KMS-11 (cell line): ENCODE measurements at regions not wholly inside any gene's neighbourhood (a gene's known extent, or its start where the extent isn't known, plus 50 kb on each side); places are given as distances from the start of the nearest gene placed in this dataset.
"Not testable (repeated sequence)": the region's sequence is repeated elsewhere in the genome, so short reads cannot be mapped to it uniquely, and the experiment has no call there.

ENCODE experiments used
- H2AFZ ChIP-seq: fragments of 200-600 bp; sonication (generic); 2 replicates; pipeline ENCODE4 v1.6.1; 2016; ENCODE audit warnings: antibody characterized with exemption, mixed run types, low read depth
- H3K27ac ChIP-seq: fragments of 200-600 bp; sonication (generic); 2 replicates; pipeline ENCODE4 v1.6.1; 2016; ENCODE audit warnings: mild to moderate bottlenecking, mixed run types
- H3K27me3 ChIP-seq: fragments of 200-600 bp; sonication (generic); 2 replicates; pipeline ENCODE4 v1.6.1; 2017; ENCODE audit warnings: mild to moderate bottlenecking, low read depth, mixed run types, moderate library complexity; ENCODE audit not compliant: insufficient read depth
- H3K36me3 ChIP-seq: fragments of 200-600 bp; sonication (generic); 2 replicates; pipeline ENCODE4 v1.6.1; 2017; ENCODE audit warnings: mild to moderate bottlenecking, mixed run types; ENCODE audit not compliant: insufficient read depth
- H3K4me1 ChIP-seq: fragments of 200-600 bp; sonication (generic); 2 replicates; pipeline ENCODE4 v1.6.1; 2016; ENCODE audit warnings: mild to moderate bottlenecking, low read depth, mixed run types; ENCODE audit not compliant: poor library complexity, severe bottlenecking
- H3K4me2 ChIP-seq: fragments of 200-600 bp; sonication (generic); 2 replicates; pipeline ENCODE4 v1.7.0; 2016; ENCODE audit warnings: mild to moderate bottlenecking, mixed run types
- H3K4me3 ChIP-seq: fragments of 200-600 bp; sonication (generic); IDR thresholded peaks from 2 replicates; pipeline ENCODE4 v1.6.1; 2017; ENCODE audit warnings: low read depth, low read length, mixed read lengths; ENCODE audit not compliant: insufficient read depth
- H3K79me2 ChIP-seq: fragments of 200-600 bp; sonication (generic); 2 replicates; pipeline ENCODE4 v1.6.1; 2016; ENCODE audit warnings: low read depth, mixed run types; ENCODE audit not compliant: insufficient read depth
- H3K9ac ChIP-seq: fragments of 200-600 bp; sonication (generic); 2 replicates; pipeline ENCODE4 v1.6.1; 2016; ENCODE audit warnings: mild to moderate bottlenecking, mixed run types
- H4K20me1 ChIP-seq: fragments of 200-600 bp; sonication (generic); 2 replicates; pipeline ENCODE4 v1.6.1; 2016; ENCODE audit warnings: mild to moderate bottlenecking, mixed run types; ENCODE audit not compliant: insufficient read depth
- TF ChIP-seq, protein P1 (sequence below): fragments of 200-600 bp; sonication (generic); conservative IDR thresholded peaks from 2 replicates; pipeline ENCODE4 v1.6.1; 2017; ENCODE audit warnings: low read depth, mild to moderate bottlenecking, antibody characterized with exemption, low read length, moderate library complexity, mixed read lengths

DNA sequence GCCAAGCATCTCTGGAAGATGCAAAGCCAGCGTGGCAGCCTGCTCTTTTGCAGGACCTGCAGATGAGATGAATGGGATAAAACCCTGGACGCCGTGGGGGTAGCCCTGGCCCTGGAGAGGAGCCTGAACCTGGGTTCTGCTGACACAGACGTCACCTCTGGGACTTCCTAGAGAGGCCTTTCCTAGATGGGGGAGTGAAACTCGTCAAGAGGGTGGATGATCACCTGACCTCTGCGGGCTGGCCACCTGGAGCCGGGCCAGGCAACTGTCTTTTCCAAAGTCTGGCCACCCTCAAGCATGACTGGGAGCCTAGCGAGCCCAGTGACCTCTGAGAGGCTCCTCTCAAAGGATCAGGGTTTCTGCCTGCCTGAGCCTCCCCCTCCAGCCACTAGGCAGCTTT is 529.0 kb downstream of the KCNJ18 start:
- no peak overlapping the region for H2AFZ ChIP-seq
- no peaks in the 10 kb centered on the region for H3K36me3 ChIP-seq

DNA sequence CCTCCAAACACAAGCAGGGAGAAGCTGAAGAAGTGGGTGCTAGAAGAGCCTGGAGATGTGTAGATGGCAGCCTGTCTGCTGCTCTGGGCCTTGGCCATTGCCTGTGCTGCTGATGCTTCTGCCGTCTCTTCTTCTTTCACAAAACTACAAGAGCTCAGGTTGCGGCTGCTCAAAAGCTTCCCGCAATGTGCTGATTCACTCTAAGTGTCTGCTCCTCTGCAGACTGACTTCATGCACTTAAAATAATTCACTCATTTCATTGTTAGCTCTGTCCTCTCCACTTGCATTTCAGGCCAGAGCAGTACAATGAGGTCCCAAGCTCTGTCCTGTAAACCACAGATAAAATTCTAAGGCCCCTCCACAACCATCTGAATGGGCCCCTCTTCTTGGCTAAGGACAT is 534.2 kb downstream of the KCNJ18 start:
- not testable (repeated sequence) for H3K36me3 ChIP-seq, H3K4me3 ChIP-seq, H3K9ac ChIP-seq, H3K4me2 ChIP-seq, H2AFZ ChIP-seq, H3K27ac ChIP-seq, H3K79me2 ChIP-seq, H4K20me1 ChIP-seq, H3K27me3 ChIP-seq, H3K4me1 ChIP-seq

More for the DNA sequence above, 529.0 kb downstream of the KCNJ18 start:
- Histone ChIP-seq H3K79me2 (no peaks in the 10 kb centered on the region), H3K27ac (no peak overlapping the region), H3K9ac (no peak overlapping the region), H3K4me2 (no peak overlapping the region), H4K20me1 (no peaks in the 10 kb centered on the region), H3K4me1 (no peaks in the 10 kb centered on the region), H3K4me3 (no peak overlapping the region), H3K27me3 (no peaks in the 10 kb centered on the region)
- TF ChIP-seq, protein P1, sequence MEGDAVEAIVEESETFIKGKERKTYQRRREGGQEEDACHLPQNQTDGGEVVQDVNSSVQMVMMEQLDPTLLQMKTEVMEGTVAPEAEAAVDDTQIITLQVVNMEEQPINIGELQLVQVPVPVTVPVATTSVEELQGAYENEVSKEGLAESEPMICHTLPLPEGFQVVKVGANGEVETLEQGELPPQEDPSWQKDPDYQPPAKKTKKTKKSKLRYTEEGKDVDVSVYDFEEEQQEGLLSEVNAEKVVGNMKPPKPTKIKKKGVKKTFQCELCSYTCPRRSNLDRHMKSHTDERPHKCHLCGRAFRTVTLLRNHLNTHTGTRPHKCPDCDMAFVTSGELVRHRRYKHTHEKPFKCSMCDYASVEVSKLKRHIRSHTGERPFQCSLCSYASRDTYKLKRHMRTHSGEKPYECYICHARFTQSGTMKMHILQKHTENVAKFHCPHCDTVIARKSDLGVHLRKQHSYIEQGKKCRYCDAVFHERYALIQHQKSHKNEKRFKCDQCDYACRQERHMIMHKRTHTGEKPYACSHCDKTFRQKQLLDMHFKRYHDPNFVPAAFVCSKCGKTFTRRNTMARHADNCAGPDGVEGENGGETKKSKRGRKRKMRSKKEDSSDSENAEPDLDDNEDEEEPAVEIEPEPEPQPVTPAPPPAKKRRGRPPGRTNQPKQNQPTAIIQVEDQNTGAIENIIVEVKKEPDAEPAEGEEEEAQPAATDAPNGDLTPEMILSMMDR, result no peak

- not testable (repeated sequence) for H3K27me3 ChIP-seq, H4K20me1 ChIP-seq, H3K4me3 ChIP-seq, H2AFZ ChIP-seq, H3K79me2 ChIP-seq, H3K4me1 ChIP-seq, H3K9ac ChIP-seq, H3K36me3 ChIP-seq, H3K27ac ChIP-seq, H3K4me2 ChIP-seq
These were observed 534.6 kb downstream of the KCNJ18 start for GRCh38 chr17:22226932-22227331.

DNA sequence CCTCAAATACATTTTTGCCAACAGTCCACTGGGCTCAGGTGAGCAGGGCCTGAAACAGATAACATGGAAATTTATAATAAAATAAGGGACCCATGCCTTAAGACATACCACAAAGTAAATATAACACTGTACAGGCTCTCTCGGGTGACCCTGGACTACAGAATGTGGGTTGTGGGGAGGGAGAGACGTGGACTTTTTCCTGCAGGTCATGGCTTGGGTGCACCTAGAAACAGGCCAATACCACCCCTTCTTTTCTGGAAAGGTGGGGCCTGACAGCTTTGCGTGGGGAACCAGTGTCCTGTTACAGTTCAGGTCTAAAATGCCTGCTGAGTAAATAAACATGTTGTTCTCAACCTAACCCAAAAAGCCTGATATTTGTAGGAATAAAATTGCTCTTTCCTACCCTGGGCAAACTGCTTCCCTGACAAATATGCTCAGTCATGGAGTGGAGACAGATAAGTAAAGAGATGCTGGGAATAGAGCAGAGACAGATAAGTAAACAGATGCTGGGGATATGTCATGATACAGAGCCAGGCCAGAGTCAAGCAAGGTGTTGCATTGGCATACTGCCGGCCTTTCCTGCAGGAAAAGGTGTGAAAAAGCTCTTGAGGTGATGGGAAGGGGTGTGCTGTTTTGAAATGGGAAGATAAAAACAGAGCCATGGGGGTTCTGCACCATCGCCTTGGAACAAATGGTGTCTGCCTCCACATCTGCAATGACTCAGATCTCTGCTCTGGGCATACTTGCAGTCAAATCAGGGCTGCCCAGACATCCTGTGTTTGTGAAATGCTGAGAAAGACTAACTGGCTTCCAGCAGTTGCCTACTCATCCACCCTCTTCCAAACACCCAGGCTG is 535.6 kb downstream of the KCNJ18 start:
- H3K4me3 ChIP-seq, H3K4me2 ChIP-seq: not testable (repeated sequence)

GRCh38 chr17:22229821-22230220 is 537.5 kb downstream of the KCNJ18 start:
- H2AFZ ChIP-seq, H3K4me2 ChIP-seq, H3K4me1 ChIP-seq, H4K20me1 ChIP-seq, H3K27ac ChIP-seq, H3K9ac ChIP-seq, H3K36me3 ChIP-seq, H3K79me2 ChIP-seq, H3K4me3 ChIP-seq, H3K27me3 ChIP-seq: not testable (repeated sequence)

More for the DNA sequence above, 535.6 kb downstream of the KCNJ18 start:
- H3K79me2 ChIP-seq, H3K4me1 ChIP-seq, H4K20me1 ChIP-seq, H3K27me3 ChIP-seq, H3K9ac ChIP-seq, H2AFZ ChIP-seq, H3K27ac ChIP-seq, H3K36me3 ChIP-seq: not testable (repeated sequence)

DNA sequence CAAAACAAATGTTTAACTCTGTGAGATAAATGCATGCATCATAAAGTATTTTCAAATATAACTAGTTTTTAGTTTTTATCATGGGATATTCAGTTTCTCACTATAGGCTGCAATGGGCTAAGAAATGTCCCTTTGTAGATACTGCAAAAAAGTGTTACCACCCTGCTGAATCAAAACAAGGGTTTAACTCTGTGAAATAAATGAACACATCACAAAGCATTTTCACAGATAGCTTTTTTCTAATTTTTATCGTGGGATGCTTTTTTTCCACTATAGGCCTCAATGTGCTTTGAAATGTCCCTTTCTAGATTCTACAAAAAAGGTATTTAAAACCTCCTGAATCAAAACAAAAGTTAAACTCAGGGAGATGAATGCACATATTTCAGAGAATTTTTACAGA is 541.1 kb downstream of the KCNJ18 start:
- Histone ChIP-seq H3K9ac (no peak overlapping the region), H3K27ac (no peak overlapping the region), H3K36me3 (no peaks in the 10 kb centered on the region), H2AFZ (no peak overlapping the region), H4K20me1 (no peaks in the 10 kb centered on the region), H3K4me2 (no peak overlapping the region), H3K4me3 (no peak overlapping the region), H3K79me2 (no peaks in the 10 kb centered on the region), H3K4me1 (no peaks in the 10 kb centered on the region), H3K27me3 (no peaks in the 10 kb centered on the region)
- TF ChIP-seq, protein P1, result no peak
